Activated naive CD4-positive, alpha-beta T cell treated with anti-CD3 and anti-CD28 coated beads for 36 hours (primary cell): ENCODE measurements at regions not wholly inside any gene's neighbourhood (a gene's known extent, or its start where the extent isn't known, plus 50 kb on each side); places are given as distances from the start of the nearest gene placed in this dataset.
A peak's percentile ranks its signal among the peaks of the same experiment; 100 is the strongest.

Experiments
- CTCF ChIA-PET: fragments of 350-600 bp; sonication (Branson Sonifier 250); formaldehyde crosslinking; loops from one replicate; lab custom pipeline; 2021; ENCODE audit warnings: antibody characterized with exemption; lab: Charles Lee
- DNase-seq: peaks from one replicate; pipeline ENCODE4 v3.0.0-alpha.2; 2020
- H3K27ac Mint-ChIP-seq: one replicate; pipeline ENCODE4 v1.8.0; 2021; ENCODE audit warnings: mild to moderate bottlenecking, mixed read lengths
- H3K27me3 Mint-ChIP-seq: one replicate; pipeline ENCODE4 v1.8.0; 2021; ENCODE audit warnings: low read depth, mixed read lengths
- H3K36me3 Mint-ChIP-seq: one replicate; pipeline ENCODE4 v1.8.0; 2021; ENCODE audit warnings: low read depth, mixed read lengths
- H3K4me1 Mint-ChIP-seq: one replicate; pipeline ENCODE4 v1.8.0; 2021; ENCODE audit warnings: low read depth, mixed read lengths
- H3K4me3 Mint-ChIP-seq: one replicate; pipeline ENCODE4 v1.8.0; 2021; ENCODE audit warnings: mild to moderate bottlenecking, moderate library complexity, mixed read lengths
- H3K9me3 Mint-ChIP-seq: one replicate; pipeline ENCODE4 v1.8.0; 2021; ENCODE audit warnings: mixed read lengths
- intact Hi-C: fragments of 100-400 bp; cut with micrococcal nuclease; formaldehyde crosslinking; loops from one replicate; pipeline ENCODE4 v1.15.1; 2023

- peaks cover 46% of the 10 kb centered on the region for H3K4me1 Mint-ChIP-seq
- H3K36me3 Mint-ChIP-seq, result no peaks in the 10 kb centered on the region
- intact Hi-C loops, result no loop called here
- H3K27me3 Mint-ChIP-seq, result peaks cover 5% of the 10 kb centered on the region
- no peak for DNase-seq
- no peak overlapping the region for H3K27ac Mint-ChIP-seq
- no peaks in the 10 kb centered on the region for H3K9me3 Mint-ChIP-seq
- H3K4me3 Mint-ChIP-seq, result no peak overlapping the region
- CTCF ChIA-PET, result interaction anchor here (2.5 kb wide), 1 partner anchor 16 kb away, joined by 8 read pairs; no protein-coding TSS in a partner anchor
Observed at GRCh38 chr12:69054343-69055056, 121.5 kb upstream of the CPM start.

- Mint-ChIP-seq H3K4me1 (peaks cover 53% of the 10 kb centered on the region), H3K27ac (no peak overlapping the region), H3K4me3 (no peak overlapping the region), H3K27me3 (peaks cover 3% of the 10 kb centered on the region), H3K9me3 (no peaks in the 10 kb centered on the region), H3K36me3 (no peaks in the 10 kb centered on the region)
- CTCF ChIA-PET, result no interaction called here
- no peak for DNase-seq
- intact Hi-C loops, result no loop called here
Observed at GRCh38 chr12:69055280-69055679, 122.3 kb upstream of the CPM start.

- H3K4me1 Mint-ChIP-seq, result peaks cover 53% of the 10 kb centered on the region
- no peaks in the 10 kb centered on the region for H3K36me3 Mint-ChIP-seq
- CTCF ChIA-PET, result no interaction called here
- no peak overlapping the region for H3K27ac Mint-ChIP-seq
- peaks cover 3% of the 10 kb centered on the region for H3K27me3 Mint-ChIP-seq
- no peak for DNase-seq
- H3K9me3 Mint-ChIP-seq, result no peaks in the 10 kb centered on the region
- no peak overlapping the region for H3K4me3 Mint-ChIP-seq
- intact Hi-C loops, result no loop called here
Observed at GRCh38 chr12:69055706-69056105, 122.7 kb upstream of the CPM start.

- Mint-ChIP-seq H3K4me1 (peaks cover 58% of the 10 kb centered on the region), H3K36me3 (no peaks in the 10 kb centered on the region), H3K4me3 (no peak overlapping the region), H3K27ac (no peak overlapping the region), H3K27me3 (no peaks in the 10 kb centered on the region), H3K9me3 (no peaks in the 10 kb centered on the region)
- no peak for DNase-seq
- CTCF ChIA-PET, result no interaction called here
- intact Hi-C loops, result no loop called here
Observed at GRCh38 chr12:69056743-69057515, 124.0 kb upstream of the CPM start.

- Mint-ChIP-seq H3K4me3 (no peak overlapping the region), H3K9me3 (no peaks in the 10 kb centered on the region), H3K27ac (no peak overlapping the region), H3K36me3 (no peaks in the 10 kb centered on the region), H3K4me1 (peaks cover 56% of the 10 kb centered on the region), H3K27me3 (no peaks in the 10 kb centered on the region)
- no peak for DNase-seq
- intact Hi-C loops, result loop anchor here (2.0 kb wide), 4 partner anchors 51 to 767 kb away; partner anchors contain the start of genes CPM and RAP1B
- CTCF ChIA-PET, result interaction anchor here (0.7 kb wide), 1 partner anchor 13 kb away, joined by 3 read pairs; no protein-coding TSS in a partner anchor
Observed at GRCh38 chr12:69057742-69058141, 124.8 kb upstream of the CPM start.

GRCh38 chr12:69059465-69060457 is 126.8 kb upstream of the CPM start:
- no peak overlapping the region for H3K4me3 Mint-ChIP-seq
- peaks cover 49% of the 10 kb centered on the region for H3K4me1 Mint-ChIP-seq
- no peaks in the 10 kb centered on the region for H3K9me3 Mint-ChIP-seq
- CTCF ChIA-PET, result interaction anchor here (1.5 to 2.7 kb wide), 2 partner anchors 9 to 11 kb away, joined by 5 to 15 read pairs; no protein-coding TSS in a partner anchor
- peak; percentile 37 for DNase-seq
- intact Hi-C loops, result loop anchor here (1.0 to 10.0 kb wide), 10 partner anchors 9 to 1015 kb away; partner anchors contain the start of genes CPM and RAP1B
- no peaks in the 10 kb centered on the region for H3K36me3 Mint-ChIP-seq
- no peaks in the 10 kb centered on the region for H3K27me3 Mint-ChIP-seq
- H3K27ac Mint-ChIP-seq, result peak overlapping the region; percentile 81

- intact Hi-C loops, result loop anchor here (10.0 kb wide), 2 partner anchors 567 to 1017 kb away; no protein-coding TSS in a partner anchor
- no peak overlapping the region for H3K27ac Mint-ChIP-seq
- no peak overlapping the region for H3K4me3 Mint-ChIP-seq
- CTCF ChIA-PET, result interaction anchor here (0.9 to 2.7 kb wide), 3 partner anchors 9 to 55 kb away, joined by 3 to 15 read pairs (median 7); no protein-coding TSS in a partner anchor
- peaks cover 60% of the 10 kb centered on the region for H3K4me1 Mint-ChIP-seq
- H3K36me3 Mint-ChIP-seq, result no peaks in the 10 kb centered on the region
- H3K9me3 Mint-ChIP-seq, result no peaks in the 10 kb centered on the region
- H3K27me3 Mint-ChIP-seq, result no peaks in the 10 kb centered on the region
- DNase-seq, result no peak
Observed at GRCh38 chr12:69061574-69061973, 128.6 kb upstream of the CPM start.

GRCh38 chr12:69062621-69063237 is 129.8 kb upstream of the CPM start:
- Mint-ChIP-seq H3K9me3 (no peaks in the 10 kb centered on the region), H3K27me3 (no peaks in the 10 kb centered on the region), H3K4me3 (no peak overlapping the region), H3K27ac (no peak overlapping the region), H3K4me1 (peaks cover 70% of the 10 kb centered on the region), H3K36me3 (no peaks in the 10 kb centered on the region)
- CTCF ChIA-PET, result interaction anchor here (2.0 kb wide), 1 partner anchor 10 kb away, joined by 7 read pairs; no protein-coding TSS in a partner anchor
- DNase-seq, result no peak
- intact Hi-C loops, result loop anchor here (10.0 kb wide), 2 partner anchors 568 to 1018 kb away; no protein-coding TSS in a partner anchor

GRCh38 chr12:69064734-69065443 is 131.9 kb upstream of the CPM start:
- Mint-ChIP-seq H3K4me1 (peaks cover 67% of the 10 kb centered on the region), H3K27me3 (no peaks in the 10 kb centered on the region), H3K27ac (peak overlapping the region; percentile 65), H3K4me3 (no peak overlapping the region), H3K9me3 (no peaks in the 10 kb centered on the region), H3K36me3 (no peaks in the 10 kb centered on the region)
- CTCF ChIA-PET, result interaction anchor here (0.7 to 2.2 kb wide), 5 partner anchors 20 to 235 kb away, joined by 3 to 6 read pairs (median 3); no protein-coding TSS in a partner anchor
- intact Hi-C loops, result loop anchor here (5.0 to 10.0 kb wide), 4 partner anchors 570 to 1020 kb away; no protein-coding TSS in a partner anchor
- DNase-seq, result no peak

GRCh38 chr12:69065775-69066174 is 132.8 kb upstream of the CPM start:
- Mint-ChIP-seq H3K36me3 (no peaks in the 10 kb centered on the region), H3K4me1 (peaks cover 64% of the 10 kb centered on the region), H3K4me3 (no peak overlapping the region), H3K9me3 (no peaks in the 10 kb centered on the region), H3K27ac (no peak overlapping the region), H3K27me3 (no peaks in the 10 kb centered on the region)
- no peak for DNase-seq
- CTCF ChIA-PET, result interaction anchor here (0.7 to 2.2 kb wide), 3 partner anchors 59 to 236 kb away, joined by 3 to 6 read pairs (median 5); no protein-coding TSS in a partner anchor
- intact Hi-C loops, result loop anchor here (5.0 to 10.0 kb wide), 4 partner anchors 571 to 1021 kb away; no protein-coding TSS in a partner anchor
